ENCODE measurements at regions not wholly inside any gene's neighbourhood (a gene's known extent, or its start where the extent isn't known, plus 50 kb on each side); places are given as distances from the start of the nearest gene placed in this dataset.
"Not testable (repeated sequence)": the region's sequence is repeated elsewhere in the genome, so short reads cannot be mapped to it uniquely, and the experiment has no call there.

GRCh38 chr7:153392726-153393125 lies 633.2 kb downstream of the ACTR3B start:
- no peak for DNase-seq

DNA sequence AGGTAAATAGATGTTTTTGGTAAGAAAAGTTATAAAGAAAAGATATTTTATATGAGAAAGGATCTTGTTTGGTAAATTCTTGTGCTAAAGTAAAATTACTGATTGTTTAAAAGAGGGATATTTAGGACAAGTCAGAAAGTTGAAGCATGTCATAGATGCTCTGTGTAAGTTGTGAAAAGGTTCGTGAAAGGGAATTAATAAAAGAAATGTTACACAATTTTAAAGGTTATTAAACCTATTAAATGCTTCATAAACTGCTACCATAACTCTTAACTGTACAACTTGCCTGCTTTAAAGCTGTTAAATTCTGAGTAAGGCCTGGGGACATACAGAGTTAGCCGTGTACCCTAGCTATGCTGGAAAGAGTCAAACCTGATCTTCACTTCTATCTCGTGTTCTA lies 634.1 kb downstream of the ACTR3B start:
- no peak for DNase-seq

- DNase-seq: no peak
These were observed 636.9 kb downstream of the ACTR3B start for GRCh38 chr7:153396475-153396874.

GRCh38 chr7:153397459-153397858 lies 637.9 kb downstream of the ACTR3B start:
- DNase-seq: no peak

DNA sequence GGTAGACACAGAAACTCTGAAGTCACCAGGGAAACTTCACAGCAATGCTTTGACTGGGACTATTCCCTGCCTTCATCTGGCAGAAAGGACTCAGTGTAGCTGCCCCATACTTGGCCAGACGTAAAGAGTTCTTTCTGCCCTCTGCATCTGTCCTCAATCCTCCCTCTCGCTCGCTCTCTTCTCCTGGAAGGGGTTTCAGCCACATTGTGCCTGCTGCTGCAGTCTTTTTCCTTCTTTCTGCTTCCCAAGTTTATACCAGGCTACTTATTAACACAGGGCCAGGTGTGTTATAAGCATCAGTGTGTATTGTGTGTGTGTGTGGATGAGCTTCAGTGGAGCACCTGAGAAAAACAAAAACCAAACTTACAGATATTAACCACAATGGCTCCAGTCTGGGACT lies 638.4 kb downstream of the ACTR3B start:
- DNase-seq: no peak

- DNase-seq: no peak
These were observed 638.8 kb downstream of the ACTR3B start for GRCh38 chr7:153398370-153398769.

DNA sequence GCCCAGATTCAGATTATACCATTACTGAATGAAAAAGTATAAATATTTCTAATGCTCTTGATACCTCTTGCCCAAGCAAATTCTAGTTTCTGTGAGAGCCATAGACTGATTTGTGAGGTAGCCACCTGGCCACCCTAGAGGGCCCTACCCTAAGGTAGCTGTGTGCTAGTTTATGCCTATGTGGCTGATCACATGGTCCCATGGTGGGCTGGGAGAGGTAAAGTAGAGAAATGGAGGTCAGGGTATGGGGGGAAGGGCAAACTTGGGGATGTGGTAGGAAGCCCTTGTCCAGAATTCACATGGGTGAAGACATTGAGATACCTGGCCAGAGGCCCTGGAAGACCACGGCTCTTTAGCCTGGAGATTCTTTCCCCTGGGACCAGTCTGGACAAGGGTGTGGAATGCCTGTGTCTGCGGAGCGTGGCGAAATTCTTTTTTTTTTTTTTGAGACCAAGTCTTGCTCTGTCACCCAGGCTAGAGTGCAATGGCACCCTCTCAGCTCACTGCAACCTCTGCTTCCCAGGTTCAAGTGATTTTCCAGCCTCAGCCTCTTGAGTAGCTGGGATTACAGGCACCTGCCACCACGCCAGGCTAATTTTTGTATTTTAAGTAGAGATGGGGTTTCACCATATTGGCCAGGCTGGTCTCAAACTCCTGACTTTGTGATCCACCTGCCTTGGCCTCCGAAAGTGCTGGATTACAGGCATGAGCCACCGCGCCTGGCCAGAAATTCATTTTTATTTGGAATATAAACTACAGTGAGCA lies 639.4 kb downstream of the ACTR3B start:
- no peak for DNase-seq

DNA sequence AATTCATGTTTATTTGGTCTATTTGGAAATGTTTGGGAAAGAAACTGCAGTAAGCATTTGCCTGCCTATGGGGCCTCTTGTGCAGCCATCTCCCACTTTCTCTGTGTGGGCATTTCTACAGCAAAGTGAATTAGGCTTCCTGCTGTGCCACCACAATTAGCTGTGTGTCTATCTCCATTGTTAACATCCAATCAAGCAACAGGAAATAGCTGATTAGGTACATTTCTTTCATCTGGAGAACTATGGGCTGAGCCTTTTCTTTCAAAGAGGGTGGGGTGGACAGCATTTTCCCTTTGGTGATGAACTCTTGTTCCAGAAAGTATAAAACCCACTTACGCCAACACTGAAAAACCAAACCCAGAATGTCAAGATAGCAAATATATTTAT lies 640.0 kb downstream of the ACTR3B start:
- DNase-seq: no peak

- no peak for DNase-seq
These were observed 641.4 kb downstream of the ACTR3B start for GRCh38 chr7:153400735-153401593.

- no peak for DNase-seq
These were observed 642.5 kb downstream of the ACTR3B start for GRCh38 chr7:153401795-153402720.

DNA sequence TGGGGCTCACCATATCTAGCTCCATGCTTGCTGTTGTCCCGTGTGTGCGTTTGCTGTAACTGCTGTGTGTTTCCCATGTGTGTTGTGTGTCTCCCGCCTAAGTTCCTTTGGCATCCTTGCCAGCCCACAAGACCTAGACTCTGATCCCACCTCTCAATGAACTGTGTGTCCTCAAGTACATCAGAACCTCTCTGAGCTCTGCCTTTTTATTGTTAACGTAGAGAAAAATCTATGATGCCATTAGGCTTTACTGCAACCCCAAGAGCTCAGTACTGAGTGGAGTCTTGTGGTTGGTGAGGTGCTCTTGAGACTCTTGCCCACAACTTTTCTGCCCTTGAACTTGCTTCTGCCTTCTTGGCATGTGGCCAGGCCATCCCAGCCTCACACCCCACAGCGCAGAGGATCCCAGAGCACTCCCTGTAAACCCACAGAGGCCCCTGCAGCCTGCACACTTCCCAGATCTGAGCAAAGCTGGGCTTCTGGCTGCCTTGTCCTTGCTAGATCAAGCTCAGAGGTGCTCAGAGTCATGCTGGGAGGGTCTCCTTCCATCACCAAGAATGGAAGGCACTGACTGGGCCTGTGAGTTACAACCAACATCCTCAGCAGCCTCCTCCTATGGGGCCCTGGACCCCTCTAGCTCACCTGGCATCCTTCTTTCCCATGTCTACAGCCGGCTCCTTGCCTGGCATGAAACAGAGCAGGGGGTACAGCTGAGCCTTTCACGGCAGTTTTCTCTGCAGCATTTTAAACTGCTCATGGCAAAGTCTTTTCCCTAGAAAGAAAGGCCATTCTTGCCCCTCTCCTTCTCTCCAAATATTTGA lies 643.4 kb downstream of the ACTR3B start:
- no peak for DNase-seq

- DNase-seq: no peak
These were observed 644.6 kb downstream of the ACTR3B start for GRCh38 chr7:153404124-153404523.

DNA sequence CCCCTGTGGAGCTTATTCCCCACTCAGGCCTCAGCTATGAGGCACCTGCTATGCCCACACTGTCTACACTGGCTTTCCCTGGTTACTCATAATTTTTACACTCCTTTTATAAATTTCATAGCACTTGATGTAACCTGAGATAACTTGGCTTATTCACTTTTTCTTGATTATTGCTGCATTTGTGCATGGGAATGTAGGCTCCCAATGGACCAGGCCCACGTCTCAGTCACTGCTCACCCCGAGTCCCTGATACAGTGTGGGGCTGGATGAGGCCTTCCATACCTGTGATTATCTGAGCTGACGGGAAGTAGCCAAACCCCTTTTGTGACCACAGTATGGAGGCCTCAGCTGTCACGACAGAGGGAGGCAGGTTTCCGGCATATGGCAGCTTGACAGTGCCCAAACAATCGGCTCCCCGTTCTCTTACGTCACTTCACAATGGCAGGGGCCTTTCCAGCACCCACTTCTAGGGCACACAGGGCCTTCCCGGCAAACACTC lies 645.3 kb downstream of the ACTR3B start:
- no peak for DNase-seq

- DNase-seq: no peak
These were observed 646.3 kb upstream of the DPP6 start for GRCh38 chr7:153405704-153406485.

DNA sequence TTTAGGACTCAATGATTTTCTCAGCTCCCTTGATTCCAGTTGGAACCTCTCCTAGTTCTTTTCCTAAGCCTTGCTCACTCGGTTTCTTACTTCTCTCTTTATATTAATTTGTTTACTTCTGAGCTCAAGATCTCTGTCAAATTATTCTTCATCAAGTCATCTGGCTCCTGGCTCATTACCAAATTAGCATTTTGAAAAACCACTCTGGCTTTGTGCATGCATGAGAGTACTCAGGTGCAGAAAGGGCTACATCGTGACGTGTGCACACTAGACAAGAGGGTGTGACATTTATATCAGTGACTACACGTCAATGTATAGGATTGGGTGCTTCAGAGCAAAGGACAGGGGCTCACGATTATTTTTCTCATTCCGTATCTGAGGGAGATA lies 645.7 kb upstream of the DPP6 start:
- DNase-seq: no peak

GRCh38 chr7:153407291-153408046 lies 644.7 kb upstream of the DPP6 start:
- no peak for DNase-seq

- no peak for DNase-seq
These were observed 643.5 kb upstream of the DPP6 start for GRCh38 chr7:153408360-153409335.

DNA sequence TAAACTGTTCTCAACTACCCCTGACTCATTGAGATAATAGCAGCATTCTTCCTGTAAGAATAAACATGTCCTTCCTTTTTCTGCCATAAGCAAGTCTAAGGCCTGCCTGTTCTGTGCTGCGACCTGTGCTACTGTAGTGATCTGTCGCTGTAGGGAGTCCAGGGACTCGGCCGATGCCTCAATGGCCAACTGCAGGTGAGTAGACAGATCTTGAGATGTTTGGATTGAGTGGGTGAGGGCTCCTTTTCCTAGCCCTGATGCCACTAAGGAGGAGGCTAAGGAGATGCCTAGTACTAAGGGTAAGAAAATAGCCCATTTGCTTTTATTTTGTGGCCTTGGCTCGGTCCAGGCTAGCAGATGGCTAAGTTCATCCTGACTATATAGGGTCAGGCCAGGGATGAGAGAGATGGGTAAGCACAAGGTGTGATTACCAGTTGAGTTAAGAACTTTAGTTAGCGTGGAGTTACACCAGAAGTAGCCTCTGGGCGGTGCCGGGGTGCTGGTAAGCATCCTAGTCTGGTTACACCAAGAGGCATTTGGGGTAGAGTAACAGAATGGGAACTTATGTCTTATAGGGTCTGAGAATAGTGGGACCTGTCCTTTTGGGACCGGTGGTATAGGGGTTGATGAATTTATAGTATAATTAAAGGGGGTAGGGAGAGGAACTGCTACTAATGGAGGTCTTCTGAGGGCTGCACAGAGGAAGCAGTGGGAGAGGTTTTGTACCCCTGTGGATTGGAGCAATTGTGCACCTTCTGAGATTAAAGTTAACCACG lies 642.4 kb upstream of the DPP6 start:
- DNase-seq: not testable (repeated sequence)
